ENCODE measurements at regions not wholly inside any gene's neighbourhood (a gene's known extent, or its start where the extent isn't known, plus 50 kb on each side); places are given as distances from the start of the nearest gene placed in this dataset.
"Not testable (repeated sequence)": the region's sequence is repeated elsewhere in the genome, so short reads cannot be mapped to it uniquely, and the experiment has no call there.

GRCh38 chr4:118494437-118494836 is 141.6 kb upstream of the PRSS12 start:
- DNase-seq (ENCODE audit: extremely low read depth in 1 of 2, low read depth in 1 of 2): not testable (repeated sequence)

- DNase-seq (ENCODE audit: extremely low read depth in 1 of 2, low read depth in 1 of 2): not testable (repeated sequence)
These were observed 150.2 kb upstream of the PRSS12 start for GRCh38 chr4:118502967-118503366.

GRCh38 chr4:118504927-118505326 is 152.1 kb upstream of the PRSS12 start:
- DNase-seq (ENCODE audit: extremely low read depth in 1 of 2, low read depth in 1 of 2): not testable (repeated sequence)

- not testable (repeated sequence) for DNase-seq (ENCODE audit: extremely low read depth in 1 of 2, low read depth in 1 of 2)
These were observed 152.7 kb upstream of the PRSS12 start for GRCh38 chr4:118505491-118505890.

- DNase-seq (ENCODE audit: extremely low read depth in 1 of 2, low read depth in 1 of 2): not testable (repeated sequence)
These were observed 160.1 kb upstream of the PRSS12 start for GRCh38 chr4:118512870-118513269.

- not testable (repeated sequence) for DNase-seq (ENCODE audit: extremely low read depth in 1 of 2, low read depth in 1 of 2)
These were observed 161.5 kb upstream of the PRSS12 start for GRCh38 chr4:118514332-118514731.

GRCh38 chr4:118516107-118516506 is 163.3 kb upstream of the PRSS12 start:
- DNase-seq (ENCODE audit: extremely low read depth in 1 of 2, low read depth in 1 of 2): not testable (repeated sequence)

GRCh38 chr4:118530107-118530506 is 155.1 kb upstream of the METTL14 start:
- not testable (repeated sequence) for DNase-seq (ENCODE audit: extremely low read depth in 1 of 2, low read depth in 1 of 2)

- not testable (repeated sequence) for DNase-seq (ENCODE audit: extremely low read depth in 1 of 2, low read depth in 1 of 2)
These were observed 153.2 kb upstream of the METTL14 start for GRCh38 chr4:118531947-118532346.

GRCh38 chr4:118535788-118536187 is 149.4 kb upstream of the METTL14 start:
- not testable (repeated sequence) for DNase-seq (ENCODE audit: extremely low read depth in 1 of 2, low read depth in 1 of 2)

GRCh38 chr4:118539412-118540077 is 145.6 kb upstream of the METTL14 start:
- not testable (repeated sequence) for DNase-seq (ENCODE audit: extremely low read depth in 1 of 2, low read depth in 1 of 2)

GRCh38 chr4:118556576-118556975 is 128.6 kb upstream of the METTL14 start:
- not testable (repeated sequence) for DNase-seq (ENCODE audit: extremely low read depth in 1 of 2, low read depth in 1 of 2)

GRCh38 chr4:118557298-118557851 is 127.8 kb upstream of the METTL14 start:
- no peak for DNase-seq (ENCODE audit: extremely low read depth in 1 of 2, low read depth in 1 of 2)

GRCh38 chr4:118558188-118558587 is 127.0 kb upstream of the METTL14 start:
- DNase-seq (ENCODE audit: extremely low read depth in 1 of 2, low read depth in 1 of 2): not testable (repeated sequence)

GRCh38 chr4:118561559-118561958 is 123.6 kb upstream of the METTL14 start:
- not testable (repeated sequence) for DNase-seq (ENCODE audit: extremely low read depth in 1 of 2, low read depth in 1 of 2)

- DNase-seq (ENCODE audit: extremely low read depth in 1 of 2, low read depth in 1 of 2): not testable (repeated sequence)
These were observed 119.1 kb upstream of the METTL14 start for GRCh38 chr4:118566003-118566513.

GRCh38 chr4:118572991-118573390 is 112.2 kb upstream of the METTL14 start:
- DNase-seq (ENCODE audit: extremely low read depth in 1 of 2, low read depth in 1 of 2): not testable (repeated sequence)

GRCh38 chr4:118574251-118574913 is 110.8 kb upstream of the METTL14 start:
- DNase-seq (ENCODE audit: extremely low read depth in 1 of 2, low read depth in 1 of 2): not testable (repeated sequence)

- not testable (repeated sequence) for DNase-seq (ENCODE audit: extremely low read depth in 1 of 2, low read depth in 1 of 2)
These were observed 110.1 kb upstream of the METTL14 start for GRCh38 chr4:118575057-118575456.

- DNase-seq (ENCODE audit: extremely low read depth in 1 of 2, low read depth in 1 of 2): not testable (repeated sequence)
These were observed 109.5 kb upstream of the METTL14 start for GRCh38 chr4:118575726-118576125.

GRCh38 chr4:118576709-118577219 is 108.4 kb upstream of the METTL14 start:
- not testable (repeated sequence) for DNase-seq (ENCODE audit: extremely low read depth in 1 of 2, low read depth in 1 of 2)

All from activated CD8-positive, alpha-beta memory T cell treated with anti-CD3 and anti-CD28 coated beads for 1 hour (primary cell).